Nephron (organoid): ENCODE measurements at regions not wholly inside any gene's neighbourhood (a gene's known extent, or its start where the extent isn't known, plus 50 kb on each side); places are given as distances from the start of the nearest gene placed in this dataset.

ENCODE experiments used
- H3K27ac Mint-ChIP-seq, 3 experiments: 2 replicates each; pipeline ENCODE4 v1.8.0; 2020; ENCODE audit warnings: mixed read lengths in 3 of 3, mild to moderate bottlenecking in 2 of 3, moderate library complexity in 1 of 3
- H3K27me3 Mint-ChIP-seq: 2 replicates; pipeline ENCODE4 v1.8.0; 2021; ENCODE audit warnings: low read depth, mild to moderate bottlenecking, moderate library complexity, mixed read lengths
- H3K36me3 Mint-ChIP-seq: 2 replicates; pipeline ENCODE4 v1.8.0; 2020; ENCODE audit warnings: low read depth, mixed read lengths
- H3K4me1 Mint-ChIP-seq: 2 replicates; pipeline ENCODE4 v1.8.0; 2020; ENCODE audit warnings: mixed read lengths
- H3K4me3 Mint-ChIP-seq, 3 experiments: 2 replicates each; pipeline ENCODE4 v1.8.0; 2020; ENCODE audit warnings: mild to moderate bottlenecking in 3 of 3, mixed read lengths in 3 of 3, moderate library complexity in 2 of 3
- H3K9me3 Mint-ChIP-seq: 2 replicates; pipeline ENCODE4 v1.8.0; 2020; ENCODE audit warnings: mixed read lengths
- TF ChIP-seq, protein P1 (sequence below), 3 experiments: fragments of 200-600 bp; sonication (generic); IDR thresholded peaks; one replicate each; pipeline ENCODE4 v1.5.0; 2021; ENCODE audit warnings: antibody characterized with exemption in 3 of 3; ENCODE audit not compliant: unreplicated experiment in 3 of 3

DNA sequence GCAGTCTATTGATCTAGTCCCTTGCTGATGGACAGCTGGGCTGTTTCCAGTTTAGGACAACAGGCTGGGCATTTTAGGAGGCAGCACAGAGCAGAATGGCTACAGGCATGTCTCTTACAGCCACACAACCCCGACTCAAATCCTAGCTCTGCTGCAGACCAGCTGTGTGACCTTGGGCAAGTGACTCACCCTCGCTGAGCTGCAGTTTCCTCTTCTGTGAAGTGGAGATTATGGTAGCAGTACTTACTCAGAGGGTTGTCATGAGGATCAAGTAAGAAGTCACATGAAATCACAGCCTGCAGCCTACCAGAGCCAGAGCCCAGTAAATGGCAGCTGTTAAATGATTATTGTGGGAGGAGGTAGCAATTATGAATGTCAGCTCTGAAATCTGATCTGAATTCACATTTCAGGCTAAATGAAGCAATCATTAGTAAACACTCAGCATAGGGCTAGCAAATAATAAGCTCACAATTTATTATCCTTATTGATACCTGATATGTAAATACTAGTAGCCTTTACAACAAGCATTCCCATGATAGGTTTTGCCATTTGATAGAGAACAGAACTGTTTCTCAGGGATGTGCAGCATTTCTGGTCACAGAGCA, 58.9 kb downstream of the MYEOV start:
- Mint-ChIP-seq H3K36me3 (no peaks in the 10 kb centered on the region), H3K4me3 (no peak overlapping the region), H3K9me3 (no peaks in the 10 kb centered on the region), H3K4me1 (peaks cover 9% of the 10 kb centered on the region), H3K27me3 (peaks cover 20% of the 10 kb centered on the region), H3K27ac (no peak overlapping the region)
- TF ChIP-seq, protein P1, sequence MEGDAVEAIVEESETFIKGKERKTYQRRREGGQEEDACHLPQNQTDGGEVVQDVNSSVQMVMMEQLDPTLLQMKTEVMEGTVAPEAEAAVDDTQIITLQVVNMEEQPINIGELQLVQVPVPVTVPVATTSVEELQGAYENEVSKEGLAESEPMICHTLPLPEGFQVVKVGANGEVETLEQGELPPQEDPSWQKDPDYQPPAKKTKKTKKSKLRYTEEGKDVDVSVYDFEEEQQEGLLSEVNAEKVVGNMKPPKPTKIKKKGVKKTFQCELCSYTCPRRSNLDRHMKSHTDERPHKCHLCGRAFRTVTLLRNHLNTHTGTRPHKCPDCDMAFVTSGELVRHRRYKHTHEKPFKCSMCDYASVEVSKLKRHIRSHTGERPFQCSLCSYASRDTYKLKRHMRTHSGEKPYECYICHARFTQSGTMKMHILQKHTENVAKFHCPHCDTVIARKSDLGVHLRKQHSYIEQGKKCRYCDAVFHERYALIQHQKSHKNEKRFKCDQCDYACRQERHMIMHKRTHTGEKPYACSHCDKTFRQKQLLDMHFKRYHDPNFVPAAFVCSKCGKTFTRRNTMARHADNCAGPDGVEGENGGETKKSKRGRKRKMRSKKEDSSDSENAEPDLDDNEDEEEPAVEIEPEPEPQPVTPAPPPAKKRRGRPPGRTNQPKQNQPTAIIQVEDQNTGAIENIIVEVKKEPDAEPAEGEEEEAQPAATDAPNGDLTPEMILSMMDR (IDR thresholded peaks at IDR 0.05; ENCODE audit: unreplicated experiment in 3 of 3) = no peak

DNA sequence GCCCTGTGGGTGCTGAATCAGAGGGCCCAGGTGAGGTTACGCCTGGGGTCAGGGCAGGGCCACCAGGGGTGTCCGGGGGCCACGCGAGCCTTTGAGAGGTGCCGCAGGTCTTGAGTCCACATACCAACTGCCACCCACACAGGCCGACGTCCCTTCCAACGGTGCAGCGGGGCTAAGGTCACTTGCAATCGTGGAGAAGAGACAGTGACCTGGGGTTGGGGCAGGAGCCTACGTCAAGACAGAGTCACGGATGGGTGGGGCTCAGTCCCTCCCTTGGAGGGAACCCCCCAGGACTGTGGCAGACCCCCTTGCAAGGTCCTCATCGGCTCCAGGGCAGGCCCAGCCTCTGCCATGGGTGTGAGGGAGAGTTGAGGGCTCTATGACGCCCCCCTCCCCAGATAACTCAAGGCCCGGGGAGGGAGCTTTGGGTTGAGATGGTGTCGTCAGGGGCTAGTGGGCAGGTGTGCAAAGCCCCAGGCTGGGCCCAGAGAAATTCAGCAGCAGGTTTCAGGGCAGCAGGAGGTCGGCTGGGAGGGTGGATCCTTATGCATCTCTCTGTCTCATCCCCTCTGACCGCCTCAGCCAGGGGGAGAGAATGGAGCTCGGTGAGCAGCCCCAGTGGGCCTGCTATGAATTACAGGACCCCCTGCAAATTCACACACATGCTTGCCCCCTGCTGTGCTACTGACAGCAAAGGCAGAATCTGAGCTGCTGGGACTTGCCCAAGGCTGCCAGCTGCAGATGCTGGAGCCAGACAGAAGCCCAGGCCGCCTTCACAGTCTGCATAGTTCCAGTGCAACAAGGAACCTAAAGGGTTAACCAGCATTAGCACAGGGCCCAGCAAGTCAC, 60.0 kb downstream of the MYEOV start:
- Mint-ChIP-seq H3K9me3 (peaks cover 2% of the 10 kb centered on the region), H3K27me3 (peaks cover 20% of the 10 kb centered on the region), H3K4me3 (no peak overlapping the region), H3K27ac (no peak overlapping the region), H3K36me3 (no peaks in the 10 kb centered on the region), H3K4me1 (peaks cover 9% of the 10 kb centered on the region)
- TF ChIP-seq, protein P1 (IDR thresholded peaks at IDR 0.05; ENCODE audit: unreplicated experiment in 3 of 3) = no peak

DNA sequence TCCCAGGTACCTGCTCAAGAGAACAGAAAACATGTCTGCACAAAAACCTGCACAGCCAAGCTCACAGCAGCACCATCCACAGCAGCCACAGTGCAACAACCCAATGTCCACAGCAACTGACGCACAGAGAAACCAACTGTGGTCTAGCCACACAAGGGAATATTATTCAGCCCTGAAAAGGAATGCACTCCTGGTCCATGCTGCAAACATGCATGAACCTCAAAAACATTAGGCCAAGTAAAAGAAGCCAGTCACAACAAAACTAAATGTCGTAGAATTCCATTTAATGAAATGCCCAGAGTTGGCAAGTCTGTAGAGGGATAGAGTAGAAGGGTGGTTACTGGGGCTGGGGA, 60.6 kb downstream of the MYEOV start:
- Mint-ChIP-seq H3K27ac (no peak overlapping the region), H3K9me3 (peaks cover 2% of the 10 kb centered on the region), H3K4me3 (no peak overlapping the region), H3K4me1 (peaks cover 9% of the 10 kb centered on the region), H3K36me3 (no peaks in the 10 kb centered on the region), H3K27me3 (peaks cover 20% of the 10 kb centered on the region)
- TF ChIP-seq, protein P1 (IDR thresholded peaks at IDR 0.05; ENCODE audit: unreplicated experiment in 3 of 3) = no peak

GRCh38 chr11:69355346-69355940, 61.5 kb downstream of the MYEOV start:
- peaks cover 9% of the 10 kb centered on the region for H3K4me1 Mint-ChIP-seq
- TF ChIP-seq, protein P1 (IDR thresholded peaks at IDR 0.05; ENCODE audit: unreplicated experiment in 3 of 3) = no peak
- peaks cover 2% of the 10 kb centered on the region for H3K9me3 Mint-ChIP-seq
- peaks cover 20% of the 10 kb centered on the region for H3K27me3 Mint-ChIP-seq
- H3K27ac Mint-ChIP-seq = no peak overlapping the region
- H3K4me3 Mint-ChIP-seq = no peak overlapping the region
- H3K36me3 Mint-ChIP-seq = no peaks in the 10 kb centered on the region

DNA sequence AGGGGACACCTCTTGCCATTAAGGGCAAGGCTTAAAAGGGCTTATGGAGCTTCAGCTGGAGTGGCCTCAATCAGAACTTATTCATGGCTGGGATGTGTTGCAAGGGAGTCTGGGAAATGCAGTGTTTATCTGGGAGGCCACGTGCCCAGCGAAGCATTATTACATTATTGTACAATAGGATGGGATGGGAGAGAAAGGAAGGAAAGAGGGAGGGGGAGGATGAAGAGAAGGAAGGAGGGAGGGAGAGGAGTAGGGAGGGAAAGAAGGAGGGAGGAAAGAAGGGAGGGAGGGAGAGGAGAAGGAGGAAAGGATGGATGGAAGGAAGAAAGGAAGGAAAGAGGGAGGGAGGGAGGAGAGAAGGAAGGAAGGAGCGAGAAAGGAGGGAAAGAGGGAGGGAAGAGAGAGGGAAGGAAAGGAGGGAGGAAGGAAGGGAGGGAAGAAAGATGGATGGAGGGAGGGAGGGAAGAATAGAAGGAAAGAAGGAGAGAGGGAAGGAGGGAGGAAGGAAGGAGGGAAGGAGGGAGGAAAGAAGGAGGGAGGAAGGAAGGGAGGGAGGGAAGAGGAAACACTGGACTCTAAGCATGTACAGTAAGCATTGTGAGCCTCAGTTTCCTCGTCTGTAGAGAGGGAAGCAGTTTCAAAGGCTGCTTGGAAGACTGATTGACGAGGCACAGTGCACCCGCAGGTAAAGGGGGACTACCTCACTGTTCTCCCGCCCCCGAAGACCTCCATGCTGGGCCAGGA, 62.2 kb downstream of the MYEOV start:
- no peak overlapping the region for H3K27ac Mint-ChIP-seq
- peaks cover 3% of the 10 kb centered on the region for H3K9me3 Mint-ChIP-seq
- H3K4me3 Mint-ChIP-seq = no peak overlapping the region
- no peaks in the 10 kb centered on the region for H3K36me3 Mint-ChIP-seq
- H3K4me1 Mint-ChIP-seq = peaks cover 9% of the 10 kb centered on the region
- TF ChIP-seq, protein P1 (IDR thresholded peaks at IDR 0.05; ENCODE audit: unreplicated experiment in 3 of 3) = no peak
- peaks cover 20% of the 10 kb centered on the region for H3K27me3 Mint-ChIP-seq
